HFFc6 (cell line): ENCODE measurements at regions not wholly inside any gene's neighbourhood (a gene's known extent, or its start where the extent isn't known, plus 50 kb on each side); places are given as distances from the start of the nearest gene placed in this dataset.

Experiments used
- DNase-seq: peaks from one replicate; pipeline ENCODE4 v3.0.0-alpha.2; 2018
- H3K27ac Mint-ChIP-seq: 2 replicates; pipeline ENCODE4 v1.8.0; 2020; ENCODE audit warnings: mild to moderate bottlenecking, mixed read lengths
- H3K27me3 Mint-ChIP-seq: 2 replicates; pipeline ENCODE4 v1.8.0; 2021; ENCODE audit warnings: mild to moderate bottlenecking, moderate library complexity, mixed read lengths; ENCODE audit not compliant: insufficient read depth
- H3K36me3 Mint-ChIP-seq: 2 replicates; pipeline ENCODE4 v1.8.0; 2021; ENCODE audit warnings: low read depth, mixed read lengths
- H3K4me1 Mint-ChIP-seq: 2 replicates; pipeline ENCODE4 v1.8.0; 2020; ENCODE audit warnings: low read depth, mixed read lengths
- H3K4me3 Mint-ChIP-seq: 2 replicates; pipeline ENCODE4 v1.8.0; 2020; ENCODE audit warnings: mild to moderate bottlenecking, moderate library complexity, mixed read lengths
- H3K9me3 Mint-ChIP-seq: 2 replicates; pipeline ENCODE4 v1.8.0; 2020; ENCODE audit warnings: mild to moderate bottlenecking, mixed read lengths
- CTCF ChIP-seq: fragments of 200-600 bp; sonication (generic); IDR thresholded peaks from 2 replicates; pipeline ENCODE4 v1.5.0; 2021; ENCODE audit warnings: antibody characterized with exemption, mild to moderate bottlenecking

GRCh38 chr5:61884252-61884855 lies 421.7 kb upstream of the KIF2A start:
- Mint-ChIP-seq H3K36me3 (no peaks in the 10 kb centered on the region), H3K27ac (no peak overlapping the region), H3K4me3 (no peak overlapping the region), H3K27me3 (no peaks in the 10 kb centered on the region; the same call in none of the 2 replicates), H3K4me1 (no peaks in the 10 kb centered on the region), H3K9me3 (peaks cover 20% of the 10 kb centered on the region)
- TF ChIP-seq CTCF, result no peak
- no peak for DNase-seq

GRCh38 chr5:61886214-61886613 lies 419.8 kb upstream of the KIF2A start:
- Mint-ChIP-seq H3K27ac (no peak overlapping the region), H3K4me1 (no peaks in the 10 kb centered on the region), H3K27me3 (no peaks in the 10 kb centered on the region; the same call in none of the 2 replicates), H3K9me3 (peaks cover 29% of the 10 kb centered on the region), H3K36me3 (no peaks in the 10 kb centered on the region), H3K4me3 (no peak overlapping the region)
- DNase-seq, result no peak
- no peak for TF ChIP-seq CTCF

- peaks cover 31% of the 10 kb centered on the region for H3K9me3 Mint-ChIP-seq
- H3K36me3 Mint-ChIP-seq, result no peaks in the 10 kb centered on the region
- H3K27me3 Mint-ChIP-seq, result no peaks in the 10 kb centered on the region; the same call in none of the 2 replicates
- H3K4me3 Mint-ChIP-seq, result no peak overlapping the region
- H3K4me1 Mint-ChIP-seq, result no peaks in the 10 kb centered on the region
- DNase-seq, result no peak
- H3K27ac Mint-ChIP-seq, result no peak overlapping the region
- no peak for TF ChIP-seq CTCF
These were observed 418.7 kb upstream of the KIF2A start for GRCh38 chr5:61887271-61887670.

- H3K27me3 Mint-ChIP-seq, result no peaks in the 10 kb centered on the region; the same call in 1 of the 2 replicates
- no peak overlapping the region for H3K27ac Mint-ChIP-seq
- TF ChIP-seq CTCF, result no peak
- H3K9me3 Mint-ChIP-seq, result peaks cover 41% of the 10 kb centered on the region
- H3K36me3 Mint-ChIP-seq, result no peaks in the 10 kb centered on the region
- no peak overlapping the region for H3K4me3 Mint-ChIP-seq
- DNase-seq, result no peak
- H3K4me1 Mint-ChIP-seq, result no peaks in the 10 kb centered on the region
These were observed 412.0 kb upstream of the KIF2A start for GRCh38 chr5:61894046-61894445.

- H3K27me3 Mint-ChIP-seq, result no peaks in the 10 kb centered on the region; the same call in 1 of the 2 replicates
- DNase-seq, result no peak
- H3K27ac Mint-ChIP-seq, result no peak overlapping the region
- no peak for TF ChIP-seq CTCF
- no peaks in the 10 kb centered on the region for H3K4me1 Mint-ChIP-seq
- H3K4me3 Mint-ChIP-seq, result no peak overlapping the region
- peaks cover 42% of the 10 kb centered on the region for H3K9me3 Mint-ChIP-seq
- H3K36me3 Mint-ChIP-seq, result no peaks in the 10 kb centered on the region
These were observed 409.2 kb upstream of the KIF2A start for GRCh38 chr5:61896811-61897210.
